ENCODE measurements at regions not wholly inside any gene's neighbourhood (a gene's known extent, or its start where the extent isn't known, plus 50 kb on each side); places are given as distances from the start of the nearest gene placed in this dataset.

- H3K27ac ChIP-seq, result no peak overlapping the region
- no peaks in the 10 kb centered on the region for H3K36me3 ChIP-seq (replicated peaks)
- no peak for DNase-seq
- in situ Hi-C loops (cut with HindIII; ENCODE audit: low pct_ligation_motif_present, low sequenced_read_pairs), result no loop called here
- H3K27me3 ChIP-seq (replicated peaks), result no peaks in the 10 kb centered on the region
- TF ChIP-seq CTCF (IDR thresholded peaks at IDR 0.05; ENCODE audit: low read depth, low read length, missing control alignments), result no peak
- H3K4me3 ChIP-seq (ENCODE audit: low read depth, low read length), result no peak overlapping the region
Measured at GRCh38 chr11:120037111-120037510, 100.8 kb downstream of the TRIM29 start.

GRCh38 chr11:120035756-120036155, 102.2 kb downstream of the TRIM29 start:
- in situ Hi-C loops (cut with HindIII; ENCODE audit: low pct_ligation_motif_present, low sequenced_read_pairs), result no loop called here

GRCh38 chr11:120034881-120035630, 102.9 kb downstream of the TRIM29 start:
- Histone ChIP-seq H3K27ac (no peak overlapping the region), H3K27me3 (replicated peaks) (no peaks in the 10 kb centered on the region), H3K36me3 (replicated peaks) (no peaks in the 10 kb centered on the region), H3K4me3 (ENCODE audit: low read depth, low read length) (no peak overlapping the region)
- in situ Hi-C loops (cut with HindIII; ENCODE audit: low pct_ligation_motif_present, low sequenced_read_pairs), result no loop called here
- TF ChIP-seq CTCF (IDR thresholded peaks at IDR 0.05; ENCODE audit: low read depth, low read length, missing control alignments), result no peak
- DNase-seq, result no peak

More at GRCh38 chr11:120035756-120036155, 102.2 kb downstream of the TRIM29 start:
- H3K4me3 ChIP-seq (ENCODE audit: low read depth, low read length), result no peak overlapping the region
- no peaks in the 10 kb centered on the region for H3K36me3 ChIP-seq (replicated peaks)
- TF ChIP-seq CTCF (IDR thresholded peaks at IDR 0.05; ENCODE audit: low read depth, low read length, missing control alignments), result no peak
- H3K27me3 ChIP-seq (replicated peaks), result no peaks in the 10 kb centered on the region
- no peak for DNase-seq
- no peak overlapping the region for H3K27ac ChIP-seq

GRCh38 chr11:120034176-120034875, 103.6 kb downstream of the TRIM29 start:
- no peaks in the 10 kb centered on the region for H3K36me3 ChIP-seq (replicated peaks)
- no peak overlapping the region for H3K4me3 ChIP-seq (ENCODE audit: low read depth, low read length)
- no peak overlapping the region for H3K27ac ChIP-seq
- TF ChIP-seq CTCF (IDR thresholded peaks at IDR 0.05; ENCODE audit: low read depth, low read length, missing control alignments), result no peak
- no peaks in the 10 kb centered on the region for H3K27me3 ChIP-seq (replicated peaks)
- no peak for DNase-seq
- in situ Hi-C loops (cut with HindIII; ENCODE audit: low pct_ligation_motif_present, low sequenced_read_pairs), result no loop called here

- no peaks in the 10 kb centered on the region for H3K36me3 ChIP-seq (replicated peaks)
- in situ Hi-C loops (cut with HindIII; ENCODE audit: low pct_ligation_motif_present, low sequenced_read_pairs), result no loop called here
- TF ChIP-seq CTCF (IDR thresholded peaks at IDR 0.05; ENCODE audit: low read depth, low read length, missing control alignments), result no peak
Measured at GRCh38 chr11:120032766-120033390, 105.0 kb downstream of the TRIM29 start.

More at GRCh38 chr11:120032766-120033390, 105.0 kb downstream of the TRIM29 start:
- Histone ChIP-seq H3K27ac (no peak overlapping the region), H3K27me3 (replicated peaks) (no peaks in the 10 kb centered on the region), H3K4me3 (ENCODE audit: low read depth, low read length) (no peak overlapping the region)
- no peak for DNase-seq

Measured in brain microvascular endothelial cell (primary cell).